H1 (cell line): ENCODE measurements at regions not wholly inside any gene's neighbourhood (a gene's known extent, or its start where the extent isn't known, plus 50 kb on each side); places are given as distances from the start of the nearest gene placed in this dataset.

ENCODE experiments used
- ATF3 ChIP-seq: IDR thresholded peaks from 2 replicates; pipeline ENCODE4 v1.6.1; 2011; ENCODE audit warnings: low read depth, mild to moderate bottlenecking, low read length; ENCODE audit not compliant: insufficient read depth
- BACH1 ChIP-seq: IDR thresholded peaks from 2 replicates; pipeline ENCODE4 v1.6.1; 2012; ENCODE audit warnings: low read length, improper control_type of control experiment
- EP300 ChIP-seq, 2 experiments: IDR thresholded peaks; 1 replicate in 1 of 2; 2 replicates in 1 of 2; pipeline ENCODE4 v1.6.1; 2011 to 2012; ENCODE audit warnings: low read depth in 2 of 2, low read length in 2 of 2, mild to moderate bottlenecking in 2 of 2, borderline replicate concordance in 1 of 2, inconsistent platforms in 1 of 2, moderate library complexity in 1 of 2
- EZH2 ChIP-seq: fragments of 200-600 bp; sonication (generic); IDR thresholded peaks from 2 replicates; pipeline ENCODE4 v1.7.1; 2012; ENCODE audit warnings: low read depth, mild to moderate bottlenecking, moderate library complexity, low read length, inconsistent platforms; ENCODE audit not compliant: severe bottlenecking
- HDAC6 ChIP-seq: IDR thresholded peaks from one replicate; pipeline ENCODE4 v1.7.1; 2012; ENCODE audit warnings: low read depth, mild to moderate bottlenecking, inconsistent platforms, low read length, moderate library complexity
- JUND ChIP-seq: IDR thresholded peaks from 2 replicates; pipeline ENCODE4 v1.6.1; 2011; ENCODE audit warnings: mild to moderate bottlenecking, improper control_type of control experiment, low read length
- SP2 ChIP-seq: IDR thresholded peaks from 2 replicates; pipeline ENCODE4 v1.6.1; 2012; ENCODE audit warnings: mild to moderate bottlenecking, low read length, inconsistent platforms
- USF2 ChIP-seq: IDR thresholded peaks from 2 replicates; pipeline ENCODE4 v1.6.1; 2011; ENCODE audit warnings: low read length, improper control_type of control experiment

- TF ChIP-seq JUND (no peak), BACH1 (no peak), EP300 (IDR thresholded peaks at IDR 0.05; ENCODE audit: borderline replicate concordance in 1 of 2, low read depth in 2 of 2, low read length in 2 of 2) (no peak), HDAC6 (no peak), ATF3 (no peak), USF2 (no peak), SP2 (no peak), EZH2 (no peak)
Measured at GRCh38 chr5:60444661-60445360, 255.2 kb downstream of the DEPDC1B start (continued).
